ENCODE measurements at regions not wholly inside any gene's neighbourhood (a gene's known extent, or its start where the extent isn't known, plus 50 kb on each side); places are given as distances from the start of the nearest gene placed in this dataset.

DNA sequence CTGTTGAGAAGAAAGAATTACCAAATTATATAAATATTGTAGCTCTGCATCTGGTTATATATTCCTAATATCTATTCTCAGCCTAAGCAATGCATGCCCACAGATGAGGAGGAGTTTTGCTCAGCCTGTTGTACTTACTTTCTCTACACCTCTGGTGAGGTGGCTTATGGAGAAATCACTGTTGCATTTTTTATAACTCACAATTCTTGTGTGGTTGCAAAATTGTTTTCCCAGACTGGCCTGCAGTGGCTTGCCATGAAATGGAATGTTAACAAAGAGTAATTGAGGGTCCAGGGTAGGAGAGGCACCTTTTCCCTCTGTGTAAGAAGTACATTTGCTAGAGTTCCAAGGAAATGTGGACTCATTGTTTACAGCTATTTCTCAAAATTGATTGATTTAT lies 202.0 kb upstream of the SEMA3E start:
- DNase-seq = no peak
- H3K36me3 Mint-ChIP-seq (ENCODE audit: insufficient read depth in 1 of 3, low read depth in 3 of 3) = no peaks in the 10 kb centered on the region
- no peak overlapping the region for H3K4ac ChIP-seq (ENCODE audit: low read depth, low read length)
- no peak overlapping the region for H4K91ac ChIP-seq (ENCODE audit: insufficient read length, low read depth, low read length)
- no peak overlapping the region for H2BK5ac ChIP-seq (ENCODE audit: insufficient read length, low read length)
- no peaks in the 10 kb centered on the region for H3K27me3 Mint-ChIP-seq (ENCODE audit: low read depth)
- no peak overlapping the region for H3K4me3 Mint-ChIP-seq
- no peak overlapping the region for H3K9ac ChIP-seq (ENCODE audit: extremely low read depth, insufficient read length, low read length)
- no peak overlapping the region for H4K8ac ChIP-seq (replicated peaks; ENCODE audit: insufficient read length, low read depth, low read length)
- H3K79me1 ChIP-seq (ENCODE audit: insufficient read depth, low read depth, low read length, poor library complexity, severe bottlenecking) = no peaks in the 10 kb centered on the region
- H3K27ac ChIP-seq (ENCODE audit: insufficient read length, low read depth, low read length) = no peak overlapping the region
- no peak overlapping the region for H2BK120ac ChIP-seq (ENCODE audit: low read depth, low read length, poor library complexity, severe bottlenecking)
- peaks cover 12 to 13% of the 10 kb centered on the region in 2 experiments for H3K4me1 Mint-ChIP-seq
- H3T11ph ChIP-seq (ENCODE audit: low read length) = no peak overlapping the region
- H3K27ac Mint-ChIP-seq = no peak overlapping the region
- H2AFZ ChIP-seq (ENCODE audit: low read length) = no peak overlapping the region
- no peaks in the 10 kb centered on the region for H3K23me2 ChIP-seq (ENCODE audit: insufficient read length, low read depth, low read length, poor library complexity, severe bottlenecking)
- no peak overlapping the region for H4K5ac ChIP-seq (ENCODE audit: insufficient read length, low read depth, low read length)
- no peak overlapping the region for H3K4me2 ChIP-seq (ENCODE audit: insufficient read depth, insufficient read length, low read length)
- no peaks in the 10 kb centered on the region for H4K20me1 ChIP-seq (ENCODE audit: control insufficient read depth, insufficient read depth, insufficient read length)
- no peak overlapping the region for H2BK20ac ChIP-seq (ENCODE audit: low read depth, low read length, poor library complexity, severe bottlenecking)
- no peak overlapping the region for H2BK12ac ChIP-seq (ENCODE audit: insufficient read length, low read depth, low read length)
- H3K23ac ChIP-seq (ENCODE audit: insufficient read length, low read depth, low read length) = no peak overlapping the region
- peaks cover 0 to 1% of the 10 kb centered on the region in 2 experiments; a peak in 2 of 5 replicates for H3K9me3 Mint-ChIP-seq
- H3K18ac ChIP-seq (ENCODE audit: insufficient read length, low read depth, low read length) = no peak overlapping the region
- H2AK5ac ChIP-seq (ENCODE audit: insufficient read length, low read length) = no peak overlapping the region
- TF ChIP-seq, protein P1, sequence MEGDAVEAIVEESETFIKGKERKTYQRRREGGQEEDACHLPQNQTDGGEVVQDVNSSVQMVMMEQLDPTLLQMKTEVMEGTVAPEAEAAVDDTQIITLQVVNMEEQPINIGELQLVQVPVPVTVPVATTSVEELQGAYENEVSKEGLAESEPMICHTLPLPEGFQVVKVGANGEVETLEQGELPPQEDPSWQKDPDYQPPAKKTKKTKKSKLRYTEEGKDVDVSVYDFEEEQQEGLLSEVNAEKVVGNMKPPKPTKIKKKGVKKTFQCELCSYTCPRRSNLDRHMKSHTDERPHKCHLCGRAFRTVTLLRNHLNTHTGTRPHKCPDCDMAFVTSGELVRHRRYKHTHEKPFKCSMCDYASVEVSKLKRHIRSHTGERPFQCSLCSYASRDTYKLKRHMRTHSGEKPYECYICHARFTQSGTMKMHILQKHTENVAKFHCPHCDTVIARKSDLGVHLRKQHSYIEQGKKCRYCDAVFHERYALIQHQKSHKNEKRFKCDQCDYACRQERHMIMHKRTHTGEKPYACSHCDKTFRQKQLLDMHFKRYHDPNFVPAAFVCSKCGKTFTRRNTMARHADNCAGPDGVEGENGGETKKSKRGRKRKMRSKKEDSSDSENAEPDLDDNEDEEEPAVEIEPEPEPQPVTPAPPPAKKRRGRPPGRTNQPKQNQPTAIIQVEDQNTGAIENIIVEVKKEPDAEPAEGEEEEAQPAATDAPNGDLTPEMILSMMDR (conservative IDR thresholded peaks at IDR 0.05) = no peak
- H3K9me3 ChIP-seq (ENCODE audit: control insufficient read depth, low read depth, low read length) = no peaks in the 10 kb centered on the region
- H3K79me2 ChIP-seq (ENCODE audit: insufficient read depth, low read length) = no peaks in the 10 kb centered on the region
- H2BK15ac ChIP-seq (ENCODE audit: low read depth, low read length) = no peak overlapping the region
- H3K27me3 ChIP-seq (ENCODE audit: insufficient read depth, low read length) = no peaks in the 10 kb centered on the region
- no peaks in the 10 kb centered on the region for H3K4me1 ChIP-seq (ENCODE audit: insufficient read depth, low read length)
- no peak overlapping the region for H3K14ac ChIP-seq (ENCODE audit: insufficient read depth, low read length)
- H3K56ac ChIP-seq (ENCODE audit: insufficient read length, low read depth, low read length) = no peak overlapping the region

Measured in H9 (cell line).